OCI-LY1 (cell line): ENCODE measurements at regions not wholly inside any gene's neighbourhood (a gene's known extent, or its start where the extent isn't known, plus 50 kb on each side); places are given as distances from the start of the nearest gene placed in this dataset.

Experiments used
- EZH2 ChIP-seq: fragments of 200-600 bp; sonication (generic), shearing (Covaris generic); IDR thresholded peaks from 2 replicates; pipeline ENCODE4 v1.8.0; 2017; ENCODE audit warnings: borderline replicate concordance, mixed run types, mild to moderate bottlenecking, antibody characterized with exemption, low read length, moderate library complexity, mixed read lengths
- TF ChIP-seq, protein P1 (sequence below): fragments of 200-600 bp; sonication (generic), shearing (Covaris generic); IDR thresholded peaks from 2 replicates; pipeline ENCODE4 v1.5.1; 2017; ENCODE audit warnings: mild to moderate bottlenecking, antibody characterized with exemption, low read length, moderate library complexity, mixed read lengths

DNA sequence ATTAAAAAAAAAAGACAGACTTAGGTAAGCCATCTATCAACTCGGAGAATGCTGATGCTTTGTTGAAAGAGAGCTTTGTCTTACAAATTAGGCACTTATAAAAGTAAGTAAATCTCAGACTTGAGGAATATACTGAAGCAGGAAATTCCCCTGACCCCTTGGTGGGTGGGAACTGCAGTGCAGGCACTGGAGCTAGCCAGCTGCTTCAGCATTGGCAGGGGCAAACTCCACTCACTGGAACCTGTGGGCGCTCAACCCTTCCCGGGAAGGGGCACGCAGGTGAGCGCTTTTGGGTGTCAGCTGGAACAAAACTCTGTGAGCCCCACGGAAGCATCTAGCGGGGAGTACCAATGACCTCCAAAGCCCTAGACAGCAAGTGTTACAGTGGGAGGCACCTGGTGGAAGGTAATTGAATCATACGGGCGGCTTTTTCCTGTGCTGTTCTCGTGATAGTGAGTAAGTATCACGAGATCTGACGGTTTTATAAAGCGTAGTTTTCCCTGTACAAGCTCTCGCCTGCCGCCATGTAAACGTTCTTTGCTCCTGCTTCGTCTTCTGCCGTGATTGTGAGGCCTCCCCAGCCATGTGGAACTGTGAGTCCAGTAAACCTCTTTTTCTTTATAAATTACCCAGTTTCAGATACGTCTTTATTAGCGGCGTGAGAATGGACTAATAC lies 628.0 kb upstream of the CDH18 start:
- TF ChIP-seq, protein P1, sequence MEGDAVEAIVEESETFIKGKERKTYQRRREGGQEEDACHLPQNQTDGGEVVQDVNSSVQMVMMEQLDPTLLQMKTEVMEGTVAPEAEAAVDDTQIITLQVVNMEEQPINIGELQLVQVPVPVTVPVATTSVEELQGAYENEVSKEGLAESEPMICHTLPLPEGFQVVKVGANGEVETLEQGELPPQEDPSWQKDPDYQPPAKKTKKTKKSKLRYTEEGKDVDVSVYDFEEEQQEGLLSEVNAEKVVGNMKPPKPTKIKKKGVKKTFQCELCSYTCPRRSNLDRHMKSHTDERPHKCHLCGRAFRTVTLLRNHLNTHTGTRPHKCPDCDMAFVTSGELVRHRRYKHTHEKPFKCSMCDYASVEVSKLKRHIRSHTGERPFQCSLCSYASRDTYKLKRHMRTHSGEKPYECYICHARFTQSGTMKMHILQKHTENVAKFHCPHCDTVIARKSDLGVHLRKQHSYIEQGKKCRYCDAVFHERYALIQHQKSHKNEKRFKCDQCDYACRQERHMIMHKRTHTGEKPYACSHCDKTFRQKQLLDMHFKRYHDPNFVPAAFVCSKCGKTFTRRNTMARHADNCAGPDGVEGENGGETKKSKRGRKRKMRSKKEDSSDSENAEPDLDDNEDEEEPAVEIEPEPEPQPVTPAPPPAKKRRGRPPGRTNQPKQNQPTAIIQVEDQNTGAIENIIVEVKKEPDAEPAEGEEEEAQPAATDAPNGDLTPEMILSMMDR, result no peak
- no peak for TF ChIP-seq EZH2
